K562 (cell line): ENCODE measurements at regions not wholly inside any gene's neighbourhood (a gene's known extent, or its start where the extent isn't known, plus 50 kb on each side); places are given as distances from the start of the nearest gene placed in this dataset.

Experiments used
- ATAC-seq: fragments of 200-7000 bp; cut with Tn5 transposase; 3 replicates; pipeline ENCODE4 v1.9.1; 2020; ENCODE audit warnings: moderate library complexity
- BruUV-seq: library from RNA; stranded (reverse); fragments of 400-500 nt; replicated peaks from 2 replicates; lab custom pipeline; 2021; lab: Mats Ljungman, UMichigan
- CTCF ChIA-PET: fragments of 300-600 bp; formaldehyde crosslinking; extraction: SDS; loops from one replicate; lab custom pipeline; 2021; ENCODE audit warnings: low intra/inter-chr PET ratio; lab: Yijun Ruan, JAX
- POLR2A ChIA-PET: fragments of 300-600, 350-650 bp; sonication (Branson Sonifier 250); formaldehyde crosslinking; extraction: SDS; loops from one replicate; lab custom pipeline; 2021; ENCODE audit warnings: antibody characterized with exemption, inconsistent platforms; lab: Yijun Ruan, JAX
- DNase-seq, 4 experiments: peaks; one replicate each; pipeline versions ENCODE4 v3.0.0 to v3.0.0-alpha.2; 2011 to 2018; ENCODE audit warnings: low spot score in 3 of 4, mixed read lengths in 3 of 4; ENCODE audit errors: extremely low read depth in 1 of 4
- FAIRE-seq: peaks from 2 replicates; lab custom pipeline; 2011; peaks lifted over from hg19 to GRCh38; lab: Jason Lieb, UNC
- H2AFZ ChIP-seq: 2 replicates; pipeline ENCODE4 v1.6.0; 2011; ENCODE audit warnings: low read depth, low read length, control low read depth, inconsistent platforms
- H3K27ac ChIP-seq: fragments of 200-600 bp; 3 replicates; pipeline ENCODE4 v1.8.0; 2011; ENCODE audit warnings: low read depth, mild to moderate bottlenecking, control low read depth, inconsistent platforms, low read length, moderate library complexity, mixed read lengths; ENCODE audit errors: extremely low read depth
- H3K27me3 ChIP-seq, 2 experiments: fragments of 300-600 bp in 1 of 2; 2 replicates in 1 of 2; 3 replicates in 1 of 2; pipeline versions ENCODE4 v1.6.0 to v1.8.0; 2011; ENCODE audit warnings: inconsistent platforms in 2 of 2, low read length in 2 of 2, mild to moderate bottlenecking in 1 of 2, mixed read lengths in 1 of 2, moderate library complexity in 1 of 2; ENCODE audit not compliant: control insufficient read depth in 2 of 2, insufficient read depth in 2 of 2
- H3K36me3 ChIP-seq: fragments of 300-600 bp; 3 replicates; pipeline ENCODE4 v1.8.0; 2011; ENCODE audit warnings: mild to moderate bottlenecking, low read length, inconsistent platforms; ENCODE audit not compliant: control insufficient read depth, insufficient read depth
- H3K4me1 ChIP-seq, 2 experiments: fragments of 200-600 bp in 1 of 2; replicated peaks in 1 of 2; 2 replicates in 1 of 2; 3 replicates in 1 of 2; pipeline versions ENCODE4 v1.5.1 to v1.8.0; 2011; ENCODE audit warnings: inconsistent platforms in 2 of 2, low read length in 2 of 2, mild to moderate bottlenecking in 1 of 2, mixed read lengths in 1 of 2, moderate library complexity in 1 of 2; ENCODE audit not compliant: control insufficient read depth in 2 of 2, insufficient read depth in 2 of 2
- H3K4me2 ChIP-seq: 2 replicates; pipeline ENCODE4 v1.6.1; 2011; ENCODE audit warnings: low read length, control low read depth, inconsistent platforms, mixed read lengths; ENCODE audit not compliant: insufficient read depth
- H3K4me3 ChIP-seq: fragments of 200-600 bp; sonication (generic), shearing (Covaris generic); 2 replicates; pipeline ENCODE4 v1.5.1; 2016; ENCODE audit warnings: control low read depth, inconsistent platforms
- H3K79me2 ChIP-seq: fragments of 200-600 bp; 3 replicates; pipeline ENCODE4 v1.8.0; 2011; ENCODE audit warnings: low read length, inconsistent platforms; ENCODE audit not compliant: control insufficient read depth, insufficient read depth
- H3K9ac ChIP-seq, 2 experiments: 2 replicates each; pipeline versions ENCODE4 v1.6.0 to v1.6.1; 2011; ENCODE audit warnings: low read depth in 2 of 2, low read length in 2 of 2, control low read depth in 1 of 2, inconsistent platforms in 1 of 2, mild to moderate bottlenecking in 1 of 2, mixed read lengths in 1 of 2; ENCODE audit not compliant: insufficient read depth in 1 of 2
- H3K9me1 ChIP-seq: one replicate; pipeline ENCODE4 v1.6.0; 2011; ENCODE audit warnings: inconsistent platforms, mild to moderate bottlenecking, low read length, moderate library complexity; ENCODE audit not compliant: control insufficient read depth, insufficient read depth
- H3K9me3 ChIP-seq: replicated peaks from 2 replicates; pipeline ENCODE4 v1.5.1; 2011; ENCODE audit warnings: low read depth, low read length, inconsistent platforms; ENCODE audit not compliant: control insufficient read depth, insufficient read depth
- H4K20me1 ChIP-seq: replicated peaks from 2 replicates; pipeline ENCODE4 v1.6.1; 2011; ENCODE audit warnings: low read length, inconsistent platforms, mixed read lengths; ENCODE audit not compliant: control insufficient read depth, insufficient read depth
- COPS2 ChIP-seq: fragments of 450-650 bp; conservative IDR thresholded peaks from 2 replicates; pipeline ENCODE4 v1.6.1; 2016; ENCODE audit warnings: mild to moderate bottlenecking, moderate library complexity
- CREBBP ChIP-seq: IDR thresholded peaks from one replicate; pipeline ENCODE4 v1.6.1; 2012; ENCODE audit warnings: low read depth, mild to moderate bottlenecking, control low read depth, inconsistent platforms, low read length
- CXXC5 ChIP-seq: fragments of 250-450 bp; sonication (Bioruptor Pico); IDR thresholded peaks from 2 replicates; pipeline ENCODE4 v1.8.0; 2022; ENCODE audit warnings: inconsistent platforms, mild to moderate bottlenecking, moderate library complexity
- GABPB1 ChIP-seq: sonication (generic); formaldehyde crosslinking; IDR thresholded peaks from 2 replicates; pipeline ENCODE4 v1.8.0; 2022; ENCODE audit warnings: mild to moderate bottlenecking, missing genetic modification reagents
- HBP1 ChIP-seq: fragments of 450-650 bp; formaldehyde crosslinking; IDR thresholded peaks from 2 replicates; pipeline ENCODE4 v1.4.0; 2022; ENCODE audit warnings: missing genetic modification characterization
- JUN ChIP-seq, 2 experiments: sonication (generic) in 1 of 2; formaldehyde crosslinking in 1 of 2; IDR thresholded peaks; 2 replicates each; pipeline versions ENCODE4 v1.6.1 to v1.8.0; 2012 to 2022; ENCODE audit warnings: borderline replicate concordance in 2 of 2, mild to moderate bottlenecking in 2 of 2, improper control_type of control experiment in 1 of 2, low read depth in 1 of 2, low read length in 1 of 2, missing genetic modification reagents in 1 of 2
- MAX ChIP-seq: sonication (generic); formaldehyde crosslinking; IDR thresholded peaks from 2 replicates; pipeline ENCODE4 v1.9.0; 2022; ENCODE audit warnings: mild to moderate bottlenecking, missing genetic modification reagents
- MCM3 ChIP-seq: fragments of 450-650 bp; IDR thresholded peaks from 2 replicates; pipeline ENCODE4 v1.6.1; 2016
- MED1 ChIP-seq: sonication (generic); formaldehyde crosslinking; IDR thresholded peaks from 2 replicates; pipeline ENCODE4 v1.8.1; 2023; ENCODE audit warnings: missing genetic modification reagents, borderline replicate concordance
- WHSC1 ChIP-seq: IDR thresholded peaks from one replicate; pipeline ENCODE4 v1.6.1; 2012; ENCODE audit warnings: low read length, control low read depth, inconsistent platforms
- ZNF316 ChIP-seq: fragments of 450-650 bp; IDR thresholded peaks from 2 replicates; pipeline ENCODE4 v1.6.1; 2016
- ZNF584 ChIP-seq: fragments of 200-800 bp; sonication (Bioruptor generic); IDR thresholded peaks from 2 replicates; pipeline ENCODE4 v1.6.1; 2016; ENCODE audit warnings: low read depth, mild to moderate bottlenecking, missing genetic modification characterization, missing compliant biosample characterization
- ZNF589 ChIP-seq: fragments of 200-800 bp; sonication (Bioruptor generic); IDR thresholded peaks from 2 replicates; pipeline ENCODE4 v1.6.1; 2016; ENCODE audit warnings: low read depth, missing genetic modification characterization, missing compliant biosample characterization
- WGBS: fragments of 100-300 bp; shearing (Covaris generic); methylation state at CpG from one replicate; pipeline ENCODE4 v1.1.6; 2016; ENCODE audit warnings: low coverage, mixed read lengths; ENCODE audit not compliant: insufficient coverage; ENCODE audit errors: missing lambda C conversion rate; 5-methylcytosine and 5-hydroxymethylcytosine counted together
- in situ Hi-C: fragments of 300-500 bp; cut with MboI; formaldehyde crosslinking; loops from 4 replicates; pipeline ENCODE4 v1.15.0; 2018; ENCODE audit warnings: inconsistent platforms, mixed read lengths
- intact Hi-C: fragments of 100-400 bp; cut with micrococcal nuclease; formaldehyde crosslinking; loops from 2 replicates; pipeline ENCODE4 v1.14.2; 2022

DNA sequence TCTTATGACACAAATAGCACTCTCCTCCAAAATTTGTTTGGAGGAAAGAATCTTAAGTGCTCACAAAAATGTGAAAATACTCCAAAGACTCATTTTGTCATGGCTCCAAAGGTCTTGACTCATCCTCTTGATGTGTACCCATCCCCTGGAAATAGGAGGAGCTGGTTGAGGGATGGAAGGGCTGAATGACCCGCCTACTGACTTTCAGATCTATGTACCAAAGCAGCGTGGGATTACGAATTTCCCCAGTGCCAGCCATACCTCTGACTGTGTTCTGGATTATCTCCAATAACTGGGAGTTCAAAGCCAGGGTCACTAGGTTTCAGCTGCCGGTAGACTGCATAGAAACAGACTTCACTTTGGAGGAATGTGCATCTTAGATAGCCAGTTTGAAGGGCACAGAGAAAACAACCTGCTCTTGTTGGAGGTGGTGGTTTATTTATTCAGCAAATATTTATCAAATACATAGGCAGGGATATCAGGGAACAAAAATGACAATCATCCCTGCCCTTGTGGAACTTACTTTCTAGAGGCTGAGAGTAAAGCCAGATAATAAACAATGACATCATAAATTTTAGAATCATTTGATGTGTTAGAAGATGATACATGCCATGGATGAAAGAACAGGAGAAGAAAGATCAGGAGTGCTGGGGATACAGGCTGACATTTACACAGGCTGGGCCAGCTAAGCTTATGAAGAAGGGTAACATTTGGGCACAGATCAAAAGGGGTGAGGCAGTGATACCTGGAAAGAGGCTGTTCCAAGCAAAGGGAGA is 246.6 kb downstream of the TBXT start:
- in situ Hi-C loops = no loop called here
- DNase-seq = no peak
- Histone ChIP-seq H2AFZ (no peak overlapping the region), H3K27ac (no peak overlapping the region), H3K9ac (no peak overlapping the region), H4K20me1 (no peaks in the 10 kb centered on the region), H3K9me1 (no peaks in the 10 kb centered on the region), H3K36me3 (no peaks in the 10 kb centered on the region), H3K4me2 (no peak overlapping the region), H3K79me2 (no peaks in the 10 kb centered on the region), H3K9me3 (no peaks in the 10 kb centered on the region), H3K27me3 (peaks cover 5 to 8% of the 10 kb centered on the region in 2 experiments; a peak in 4 of 5 replicates), H3K4me3 (no peak overlapping the region), H3K4me1 (no peaks in the 10 kb centered on the region)
- no peak for FAIRE-seq
- TF ChIP-seq CREBBP (no peak), HBP1 (CRISPR knock-in tag) (no peak), ZNF589 (CRISPR knock-in tag) (no peak), CXXC5 (no peak), COPS2 (no peak), MCM3 (no peak), ZNF316 (no peak), JUN (IDR thresholded peaks at IDR 0.05; ENCODE audit: borderline replicate concordance, low read depth, low read length) (no peak), JUN (CRISPR knock-in tag; IDR thresholded peaks at IDR 0.05; ENCODE audit: borderline replicate concordance) (no peak), MED1 (CRISPR knock-in tag) (no peak), GABPB1 (CRISPR knock-in tag) (no peak), ZNF584 (CRISPR knock-in tag) (no peak), MAX (CRISPR knock-in tag) (no peak), WHSC1 (no peak)
- ChIA-PET CTCF (no interaction called here), POLR2A (no interaction called here)
- intact Hi-C loops = no loop called here
- BruUV-seq = no TSS peak
- WGBS = 2% methylated on average over 4 of the region's 4 CpGs
- ATAC-seq = no peak
